Spleen (tissue), 7 donors: ENCODE measurements at regions not wholly inside any gene's neighbourhood (a gene's known extent, or its start where the extent isn't known, plus 50 kb on each side); places are given as distances from the start of the nearest gene placed in this dataset.

Experiments
- POLR2A ChIP-seq, 3 donors: fragments of 450-650 bp; IDR thresholded peaks; one replicate each; pipeline ENCODE4 v1.5.1; 2017; ENCODE audit warnings: antibody characterized with exemption in 3 of 3, mild to moderate bottlenecking in 1 of 3
- TF ChIP-seq, protein P1 (sequence below), 11 experiments: fragments of 200-600 bp in 7 of 11; fragments of 450-650 bp in 4 of 11; sonication (generic) in 4 of 11; IDR thresholded peaks in 8 of 11; conservative IDR thresholded peaks in 3 of 11; 1 replicate in 7 of 11; 2 replicates in 4 of 11; pipeline versions ENCODE4 v1.4.0 to v1.8.0; 2016 to 2021; ENCODE audit warnings: antibody characterized with exemption in 11 of 11, inconsistent platforms in 4 of 11, mild to moderate bottlenecking in 1 of 11
- donor health status: DM: no; HTN: no; CAD: no; lungs with moderate emphysema.
- donor health status: DM: no; HTN: no; CAD: no.
- donor health status: DM: no; HTN: no; CAD: no.

DNA sequence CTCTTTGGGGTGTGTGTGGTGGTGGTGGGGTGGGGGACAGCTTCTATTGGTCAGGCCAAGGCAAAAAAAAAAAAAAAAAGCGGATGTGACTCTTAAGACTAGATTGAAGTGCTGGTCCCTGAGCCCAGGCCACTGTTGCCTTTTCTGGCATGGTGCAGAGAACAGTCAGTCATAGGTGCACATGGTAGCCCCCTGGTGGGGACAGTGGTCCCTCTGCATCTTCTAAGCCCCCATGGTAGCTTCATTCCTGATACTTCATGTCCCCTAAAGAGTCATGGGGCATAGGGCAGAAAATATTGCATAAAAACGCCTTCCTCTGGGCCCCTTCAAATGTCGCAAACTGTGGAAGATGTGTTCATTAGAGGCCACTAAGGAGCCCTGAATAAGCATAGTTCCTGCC lies 371.8 kb downstream of the NPHP4 start:
- TF ChIP-seq, protein P1, sequence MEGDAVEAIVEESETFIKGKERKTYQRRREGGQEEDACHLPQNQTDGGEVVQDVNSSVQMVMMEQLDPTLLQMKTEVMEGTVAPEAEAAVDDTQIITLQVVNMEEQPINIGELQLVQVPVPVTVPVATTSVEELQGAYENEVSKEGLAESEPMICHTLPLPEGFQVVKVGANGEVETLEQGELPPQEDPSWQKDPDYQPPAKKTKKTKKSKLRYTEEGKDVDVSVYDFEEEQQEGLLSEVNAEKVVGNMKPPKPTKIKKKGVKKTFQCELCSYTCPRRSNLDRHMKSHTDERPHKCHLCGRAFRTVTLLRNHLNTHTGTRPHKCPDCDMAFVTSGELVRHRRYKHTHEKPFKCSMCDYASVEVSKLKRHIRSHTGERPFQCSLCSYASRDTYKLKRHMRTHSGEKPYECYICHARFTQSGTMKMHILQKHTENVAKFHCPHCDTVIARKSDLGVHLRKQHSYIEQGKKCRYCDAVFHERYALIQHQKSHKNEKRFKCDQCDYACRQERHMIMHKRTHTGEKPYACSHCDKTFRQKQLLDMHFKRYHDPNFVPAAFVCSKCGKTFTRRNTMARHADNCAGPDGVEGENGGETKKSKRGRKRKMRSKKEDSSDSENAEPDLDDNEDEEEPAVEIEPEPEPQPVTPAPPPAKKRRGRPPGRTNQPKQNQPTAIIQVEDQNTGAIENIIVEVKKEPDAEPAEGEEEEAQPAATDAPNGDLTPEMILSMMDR (IDR thresholded peaks at IDR 0.05 in 8 of 11, conservative IDR thresholded peaks at IDR 0.05 in 3 of 11) = no peak
- TF ChIP-seq POLR2A (IDR thresholded peaks at IDR 0.05) = no peak
